Islet of Langerhans (tissue), 1 donor: ENCODE measurements at regions not wholly inside any gene's neighbourhood (a gene's known extent, or its start where the extent isn't known, plus 50 kb on each side); places are given as distances from the start of the nearest gene placed in this dataset.
"Not testable (repeated sequence)": the region's sequence is repeated elsewhere in the genome, so short reads cannot be mapped to it uniquely, and the experiment has no call there.

Source experiments
- FAIRE-seq: peaks from one replicate; lab custom pipeline; 2011; peaks lifted over from hg19 to GRCh38; lab: Jason Lieb, UNC

- FAIRE-seq: no peak
Measured at GRCh38 chr14:71748196-71748595, 184.0 kb upstream of the RGS6 start.

- FAIRE-seq: no peak
Measured at GRCh38 chr14:71749613-71750238, 182.5 kb upstream of the RGS6 start.

- FAIRE-seq: no peak
Measured at GRCh38 chr14:71751264-71751663, 181.0 kb upstream of the RGS6 start.

- FAIRE-seq: no peak
Measured at GRCh38 chr14:71752111-71752738, 180.0 kb upstream of the RGS6 start.

GRCh38 chr14:71753126-71753830, 179.0 kb upstream of the RGS6 start:
- FAIRE-seq: no peak

GRCh38 chr14:71753976-71754375, 178.3 kb upstream of the RGS6 start:
- FAIRE-seq: no peak

- no peak for FAIRE-seq
Measured at GRCh38 chr14:71754422-71755095, 177.7 kb upstream of the RGS6 start.

- no peak for FAIRE-seq
Measured at GRCh38 chr14:71758229-71758951, 173.8 kb upstream of the RGS6 start.

- FAIRE-seq: no peak
Measured at GRCh38 chr14:71762575-71762974, 169.7 kb upstream of the RGS6 start.

- FAIRE-seq: no peak
Measured at GRCh38 chr14:71764701-71765382, 167.4 kb upstream of the RGS6 start.

GRCh38 chr14:71765505-71765904, 166.7 kb upstream of the RGS6 start:
- no peak for FAIRE-seq

- no peak for FAIRE-seq
Measured at GRCh38 chr14:71770431-71770830, 161.8 kb upstream of the RGS6 start.

- not testable (repeated sequence) for FAIRE-seq
Measured at GRCh38 chr14:71771421-71771820, 160.8 kb upstream of the RGS6 start.

- not testable (repeated sequence) for FAIRE-seq
Measured at GRCh38 chr14:71771996-71772395, 160.2 kb upstream of the RGS6 start.

GRCh38 chr14:71773898-71774481, 158.2 kb upstream of the RGS6 start:
- no peak for FAIRE-seq

- FAIRE-seq: no peak
Measured at GRCh38 chr14:71776471-71777360, 155.5 kb upstream of the RGS6 start.

- no peak for FAIRE-seq
Measured at GRCh38 chr14:71780075-71780474, 152.2 kb upstream of the RGS6 start.

GRCh38 chr14:71780822-71781221, 151.4 kb upstream of the RGS6 start:
- no peak for FAIRE-seq

- FAIRE-seq: no peak
Measured at GRCh38 chr14:71783088-71783487, 149.1 kb upstream of the RGS6 start.

GRCh38 chr14:71783786-71784185, 148.4 kb upstream of the RGS6 start:
- no peak for FAIRE-seq
